Activated T-helper 2 cell treated with anti-CD3 and anti-CD28 coated beads, Interferon-gamma antibody, Interleukin-2, Interleukin-4, amounts not matched to agents 10 μg/mL and 5 μg/mL and 100 μg/mL, durations not matched to agents 14 hours and 24 hours and 36 hours (primary cell): ENCODE measurements at regions not wholly inside any gene's neighbourhood (a gene's known extent, or its start where the extent isn't known, plus 50 kb on each side); places are given as distances from the start of the nearest gene placed in this dataset.

Experiments used
- DNase-seq: peaks from one replicate; pipeline ENCODE4 v3.0.0; 2021; ENCODE audit warnings: low spot score
- H3K27ac Mint-ChIP-seq: one replicate; pipeline ENCODE4 v1.8.0; 2021; ENCODE audit warnings: mixed read lengths
- H3K27me3 Mint-ChIP-seq: one replicate; pipeline ENCODE4 v1.8.0; 2021; ENCODE audit warnings: low read depth, mixed read lengths
- H3K36me3 Mint-ChIP-seq: one replicate; pipeline ENCODE4 v1.8.0; 2021; ENCODE audit warnings: low read depth, mixed read lengths
- H3K4me1 Mint-ChIP-seq: one replicate; pipeline ENCODE4 v1.8.0; 2021; ENCODE audit warnings: low read depth, mixed read lengths
- H3K4me3 Mint-ChIP-seq: one replicate; pipeline ENCODE4 v1.8.0; 2021; ENCODE audit warnings: low read depth, mild to moderate bottlenecking, moderate library complexity, mixed read lengths
- H3K9me3 Mint-ChIP-seq: one replicate; pipeline ENCODE4 v1.8.0; 2021; ENCODE audit warnings: mixed read lengths
- intact Hi-C: fragments of 100-400 bp; cut with micrococcal nuclease; formaldehyde crosslinking; loops from one replicate; pipeline ENCODE4 v1.15.1; 2023

DNA sequence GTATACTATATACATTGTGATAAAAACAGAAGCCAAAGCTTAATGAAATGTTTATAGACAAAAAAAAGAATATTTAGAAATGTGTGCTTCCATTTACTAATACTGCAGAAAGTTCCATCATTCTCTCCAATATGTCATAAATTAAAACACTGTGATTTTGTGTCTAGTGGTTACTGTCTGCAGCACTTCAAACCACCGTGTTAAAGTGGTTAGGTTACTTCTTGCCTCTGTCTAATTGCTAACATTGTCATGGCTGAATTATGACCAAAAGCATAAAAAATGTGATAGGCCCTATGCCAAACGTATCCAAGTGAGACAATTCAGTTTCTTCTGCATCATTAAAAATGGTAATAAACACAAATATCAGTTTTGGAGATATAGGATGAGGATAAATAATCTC lies 52.7 kb upstream of the CST5 start:
- H3K27me3 Mint-ChIP-seq, result peaks cover 2% of the 10 kb centered on the region
- no peaks in the 10 kb centered on the region for H3K36me3 Mint-ChIP-seq

More for the DNA sequence above, 52.7 kb upstream of the CST5 start:
- DNase-seq, result no peak
- Mint-ChIP-seq H3K27ac (no peak overlapping the region), H3K9me3 (peaks cover 10% of the 10 kb centered on the region), H3K4me3 (no peak overlapping the region), H3K4me1 (peaks cover 11% of the 10 kb centered on the region)
- intact Hi-C loops, result loop anchor here (10.0 kb wide), 1 partner anchor 63 kb away; no protein-coding TSS in a partner anchor
